Upper lobe of left lung (tissue), 4 donors: ENCODE measurements at regions not wholly inside any gene's neighbourhood (a gene's known extent, or its start where the extent isn't known, plus 50 kb on each side); places are given as distances from the start of the nearest gene placed in this dataset.

Experiments used
- EP300 ChIP-seq, 4 donors: sonication (generic); formaldehyde crosslinking; IDR thresholded peaks; one replicate each; pipeline ENCODE4 v1.5.1; 2017; ENCODE audit warnings: antibody characterized with exemption in 4 of 4, control low read depth in 2 of 4
- POLR2A ChIP-seq, 4 donors: fragments of 450-650 bp; IDR thresholded peaks; one replicate each; pipeline ENCODE4 v1.5.1; 2016 to 2017; ENCODE audit warnings: antibody characterized with exemption in 4 of 4, mild to moderate bottlenecking in 2 of 4
- POLR2AphosphoS5 ChIP-seq, 2 donors: sonication (generic); formaldehyde crosslinking; IDR thresholded peaks; one replicate each; pipeline ENCODE4 v1.5.1; 2017; ENCODE audit warnings: antibody characterized with exemption in 2 of 2
- TF ChIP-seq, protein P1 (sequence below), 6 experiments: fragments of 450-650 bp in 4 of 6; fragments of 200-600 bp in 2 of 6; sonication (generic) in 2 of 6; IDR thresholded peaks; one replicate each; pipeline ENCODE4 v1.5.1; 2016 to 2019; ENCODE audit warnings: antibody characterized with exemption in 6 of 6

GRCh38 chr9:94182532-94182931 is 76.6 kb upstream of the ZNF169 start:
- TF ChIP-seq, protein P1, sequence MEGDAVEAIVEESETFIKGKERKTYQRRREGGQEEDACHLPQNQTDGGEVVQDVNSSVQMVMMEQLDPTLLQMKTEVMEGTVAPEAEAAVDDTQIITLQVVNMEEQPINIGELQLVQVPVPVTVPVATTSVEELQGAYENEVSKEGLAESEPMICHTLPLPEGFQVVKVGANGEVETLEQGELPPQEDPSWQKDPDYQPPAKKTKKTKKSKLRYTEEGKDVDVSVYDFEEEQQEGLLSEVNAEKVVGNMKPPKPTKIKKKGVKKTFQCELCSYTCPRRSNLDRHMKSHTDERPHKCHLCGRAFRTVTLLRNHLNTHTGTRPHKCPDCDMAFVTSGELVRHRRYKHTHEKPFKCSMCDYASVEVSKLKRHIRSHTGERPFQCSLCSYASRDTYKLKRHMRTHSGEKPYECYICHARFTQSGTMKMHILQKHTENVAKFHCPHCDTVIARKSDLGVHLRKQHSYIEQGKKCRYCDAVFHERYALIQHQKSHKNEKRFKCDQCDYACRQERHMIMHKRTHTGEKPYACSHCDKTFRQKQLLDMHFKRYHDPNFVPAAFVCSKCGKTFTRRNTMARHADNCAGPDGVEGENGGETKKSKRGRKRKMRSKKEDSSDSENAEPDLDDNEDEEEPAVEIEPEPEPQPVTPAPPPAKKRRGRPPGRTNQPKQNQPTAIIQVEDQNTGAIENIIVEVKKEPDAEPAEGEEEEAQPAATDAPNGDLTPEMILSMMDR (IDR thresholded peaks at IDR 0.05), result no peak
- TF ChIP-seq POLR2A (IDR thresholded peaks at IDR 0.05) (no peak), EP300 (IDR thresholded peaks at IDR 0.05) (no peak), POLR2AphosphoS5 (IDR thresholded peaks at IDR 0.05) (no peak)
